ENCODE measurements at regions not wholly inside any gene's neighbourhood (a gene's known extent, or its start where the extent isn't known, plus 50 kb on each side); places are given as distances from the start of the nearest gene placed in this dataset.

DNA sequence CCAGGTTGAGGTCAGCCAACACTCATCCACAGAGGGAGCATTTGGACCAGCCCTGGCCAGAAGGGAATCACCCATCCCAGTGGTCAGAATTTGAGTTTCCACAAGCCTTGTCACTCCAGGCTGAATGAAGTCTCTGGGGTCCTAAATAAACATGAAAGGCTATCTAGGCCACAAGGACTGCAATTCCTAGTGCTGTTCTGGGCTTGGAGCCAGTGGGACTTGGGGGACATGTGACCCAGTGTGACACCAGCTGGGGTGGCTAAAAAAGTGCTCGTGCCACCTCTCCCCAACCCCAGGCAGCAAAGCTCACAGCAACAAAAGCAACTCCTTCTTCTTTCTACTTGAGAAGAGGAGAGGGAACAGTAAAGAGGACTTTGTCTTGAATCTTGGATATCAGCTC is 91.7 kb downstream of the MDH1 start:
- no peaks in the 10 kb centered on the region for H3K27me3 ChIP-seq (replicated peaks in 1 of 4; ENCODE audit: control extremely low read depth in 1 of 4, control insufficient read depth in 3 of 4, insufficient read depth in 4 of 4, low read length in 3 of 4)
- H3K9ac ChIP-seq (ENCODE audit: low read length), result no peak overlapping the region
- Mint-ChIP-seq H3K27ac (no peak overlapping the region), H3K4me3 (no peak overlapping the region), H3K4me1 (no peaks in the 10 kb centered on the region), H3K27me3 (peaks cover 5% of the 10 kb centered on the region), H3K9me3 (ENCODE audit: insufficient read depth) (no peaks in the 10 kb centered on the region)
- H3K4me1 ChIP-seq (ENCODE audit: control insufficient read depth in 2 of 2, insufficient read depth in 2 of 2, low read length in 2 of 2), result no peaks in the 10 kb centered on the region
- no peak overlapping the region for H3K4me3 ChIP-seq (ENCODE audit: control extremely low read depth in 1 of 5, extremely low read depth in 1 of 5, insufficient read depth in 1 of 5, low read depth in 2 of 5, low read length in 4 of 5)
- ATAC-seq (ENCODE audit: low read depth), result no peak
- no peak overlapping the region for H3K4me2 ChIP-seq (replicated peaks; ENCODE audit: low read depth, low read length, poor library complexity, severe bottlenecking)
- no peak overlapping the region for H3K27ac ChIP-seq (ENCODE audit: low read length in 2 of 2)
- H3K79me2 ChIP-seq (ENCODE audit: control insufficient read depth, insufficient read depth, low read length), result no peaks in the 10 kb centered on the region
- CTCF ChIA-PET, result interaction anchor here (4.4 kb wide), 1 partner anchor 12 kb away, joined by 20 read pairs; no protein-coding TSS in a partner anchor
- no peak for DNase-seq
- no peaks in the 10 kb centered on the region for H3K9me3 ChIP-seq (ENCODE audit: control extremely low read depth in 1 of 3, control insufficient read depth in 2 of 3, insufficient read depth in 1 of 3, low read length in 2 of 3)
- intact Hi-C loops (cut with micrococcal nuclease), result no loop called here
- no peak overlapping the region for H2AFZ ChIP-seq (ENCODE audit: insufficient read depth, low read depth, low read length, poor library complexity, severe bottlenecking)
- no peaks in the 10 kb centered on the region for H4K20me1 ChIP-seq (ENCODE audit: control insufficient read depth, insufficient read depth, low read length, poor library complexity, severe bottlenecking)
- H3K36me3 ChIP-seq (replicated peaks in 1 of 2; ENCODE audit: control extremely low read depth in 1 of 2, control insufficient read depth in 1 of 2, extremely low read depth in 1 of 2, insufficient read depth in 2 of 2, low read length in 1 of 2), result no peaks in the 10 kb centered on the region
- no CpG with 5 or more reads among the region's 1 CpG for WGBS (ENCODE audit: insufficient coverage)
- TF ChIP-seq EZH2 (IDR thresholded peaks at IDR 0.05; ENCODE audit: borderline replicate concordance, insufficient read depth, low read depth, low read length, poor library complexity, severe bottlenecking), result no peak
- TF ChIP-seq, protein P1, sequence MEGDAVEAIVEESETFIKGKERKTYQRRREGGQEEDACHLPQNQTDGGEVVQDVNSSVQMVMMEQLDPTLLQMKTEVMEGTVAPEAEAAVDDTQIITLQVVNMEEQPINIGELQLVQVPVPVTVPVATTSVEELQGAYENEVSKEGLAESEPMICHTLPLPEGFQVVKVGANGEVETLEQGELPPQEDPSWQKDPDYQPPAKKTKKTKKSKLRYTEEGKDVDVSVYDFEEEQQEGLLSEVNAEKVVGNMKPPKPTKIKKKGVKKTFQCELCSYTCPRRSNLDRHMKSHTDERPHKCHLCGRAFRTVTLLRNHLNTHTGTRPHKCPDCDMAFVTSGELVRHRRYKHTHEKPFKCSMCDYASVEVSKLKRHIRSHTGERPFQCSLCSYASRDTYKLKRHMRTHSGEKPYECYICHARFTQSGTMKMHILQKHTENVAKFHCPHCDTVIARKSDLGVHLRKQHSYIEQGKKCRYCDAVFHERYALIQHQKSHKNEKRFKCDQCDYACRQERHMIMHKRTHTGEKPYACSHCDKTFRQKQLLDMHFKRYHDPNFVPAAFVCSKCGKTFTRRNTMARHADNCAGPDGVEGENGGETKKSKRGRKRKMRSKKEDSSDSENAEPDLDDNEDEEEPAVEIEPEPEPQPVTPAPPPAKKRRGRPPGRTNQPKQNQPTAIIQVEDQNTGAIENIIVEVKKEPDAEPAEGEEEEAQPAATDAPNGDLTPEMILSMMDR (IDR thresholded peaks at IDR 0.05), result no peak
- POLR2A ChIA-PET, result no interaction called here

DNA sequence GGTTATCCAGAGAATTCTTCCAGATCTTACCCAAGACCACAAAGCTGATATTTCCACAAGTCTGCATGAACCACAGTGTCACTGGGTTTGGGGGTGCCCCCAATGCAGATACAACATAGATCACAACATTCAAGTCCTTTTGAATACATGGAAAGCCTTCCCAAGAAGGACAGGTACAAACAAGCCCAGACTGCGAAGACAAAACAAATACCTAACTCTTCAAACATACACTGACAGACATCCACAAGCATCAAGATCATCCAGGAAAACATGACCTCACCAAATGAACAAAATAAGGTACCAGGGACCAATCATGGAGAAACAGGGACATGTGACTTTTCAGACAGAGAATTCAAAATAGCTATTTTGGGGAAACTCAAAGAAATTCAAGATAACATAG is 93.1 kb downstream of the MDH1 start:
- no peaks in the 10 kb centered on the region for H3K36me3 ChIP-seq (replicated peaks in 1 of 2; ENCODE audit: control extremely low read depth in 1 of 2, control insufficient read depth in 1 of 2, extremely low read depth in 1 of 2, insufficient read depth in 2 of 2, low read length in 1 of 2)
- POLR2A ChIA-PET, result no interaction called here
- no peaks in the 10 kb centered on the region for H3K9me3 ChIP-seq (ENCODE audit: control extremely low read depth in 1 of 3, control insufficient read depth in 2 of 3, insufficient read depth in 1 of 3, low read length in 2 of 3)
- H3K4me1 ChIP-seq (ENCODE audit: control insufficient read depth in 2 of 2, insufficient read depth in 2 of 2, low read length in 2 of 2), result no peaks in the 10 kb centered on the region
- Mint-ChIP-seq H3K27ac (no peak overlapping the region), H3K9me3 (ENCODE audit: insufficient read depth) (no peaks in the 10 kb centered on the region), H3K4me1 (no peaks in the 10 kb centered on the region), H3K4me3 (no peak overlapping the region), H3K27me3 (peaks cover 5% of the 10 kb centered on the region)
- H4K20me1 ChIP-seq (ENCODE audit: control insufficient read depth, insufficient read depth, low read length, poor library complexity, severe bottlenecking), result no peaks in the 10 kb centered on the region
- ATAC-seq (ENCODE audit: low read depth), result no peak
- no peak overlapping the region for H3K4me3 ChIP-seq (ENCODE audit: control extremely low read depth in 1 of 5, extremely low read depth in 1 of 5, insufficient read depth in 1 of 5, low read depth in 2 of 5, low read length in 4 of 5)
- DNase-seq, result no peak
- intact Hi-C loops (cut with micrococcal nuclease), result no loop called here
- H2AFZ ChIP-seq (ENCODE audit: insufficient read depth, low read depth, low read length, poor library complexity, severe bottlenecking), result no peak overlapping the region
- no peak overlapping the region for H3K27ac ChIP-seq (ENCODE audit: low read length in 2 of 2)
- no peak for TF ChIP-seq EZH2 (IDR thresholded peaks at IDR 0.05; ENCODE audit: borderline replicate concordance, insufficient read depth, low read depth, low read length, poor library complexity, severe bottlenecking)
- TF ChIP-seq, protein P1 (IDR thresholded peaks at IDR 0.05), result no peak
- WGBS (ENCODE audit: insufficient coverage), result 100% methylated on average over 1 of the region's 1 CpG
- H3K79me2 ChIP-seq (ENCODE audit: control insufficient read depth, insufficient read depth, low read length), result no peaks in the 10 kb centered on the region
- H3K9ac ChIP-seq (ENCODE audit: low read length), result no peak overlapping the region
- CTCF ChIA-PET, result interaction anchor here (0.7 to 1.3 kb wide), 3 partner anchors 8 to 180 kb away, joined by 3 to 5 read pairs (median 4); no protein-coding TSS in a partner anchor
- H3K27me3 ChIP-seq (replicated peaks in 1 of 4; ENCODE audit: control extremely low read depth in 1 of 4, control insufficient read depth in 3 of 4, insufficient read depth in 4 of 4, low read length in 3 of 4), result no peaks in the 10 kb centered on the region
- H3K4me2 ChIP-seq (replicated peaks; ENCODE audit: low read depth, low read length, poor library complexity, severe bottlenecking), result no peak overlapping the region

Measured in B cell (primary cell).